HG03060 (cell line): ENCODE measurements at regions not wholly inside any gene's neighbourhood (a gene's known extent, or its start where the extent isn't known, plus 50 kb on each side); places are given as distances from the start of the nearest gene placed in this dataset.
"Not testable (repeated sequence)": the region's sequence is repeated elsewhere in the genome, so short reads cannot be mapped to it uniquely, and the experiment has no call there.

Source experiments
- ATAC-seq: cut with Tn5 transposase; IDR thresholded peaks from one replicate; pipeline ENCODE4 v1.9.1; 2021; ENCODE audit warnings: low read depth, moderate number of reproducible peaks; ENCODE audit not compliant: unreplicated experiment

DNA sequence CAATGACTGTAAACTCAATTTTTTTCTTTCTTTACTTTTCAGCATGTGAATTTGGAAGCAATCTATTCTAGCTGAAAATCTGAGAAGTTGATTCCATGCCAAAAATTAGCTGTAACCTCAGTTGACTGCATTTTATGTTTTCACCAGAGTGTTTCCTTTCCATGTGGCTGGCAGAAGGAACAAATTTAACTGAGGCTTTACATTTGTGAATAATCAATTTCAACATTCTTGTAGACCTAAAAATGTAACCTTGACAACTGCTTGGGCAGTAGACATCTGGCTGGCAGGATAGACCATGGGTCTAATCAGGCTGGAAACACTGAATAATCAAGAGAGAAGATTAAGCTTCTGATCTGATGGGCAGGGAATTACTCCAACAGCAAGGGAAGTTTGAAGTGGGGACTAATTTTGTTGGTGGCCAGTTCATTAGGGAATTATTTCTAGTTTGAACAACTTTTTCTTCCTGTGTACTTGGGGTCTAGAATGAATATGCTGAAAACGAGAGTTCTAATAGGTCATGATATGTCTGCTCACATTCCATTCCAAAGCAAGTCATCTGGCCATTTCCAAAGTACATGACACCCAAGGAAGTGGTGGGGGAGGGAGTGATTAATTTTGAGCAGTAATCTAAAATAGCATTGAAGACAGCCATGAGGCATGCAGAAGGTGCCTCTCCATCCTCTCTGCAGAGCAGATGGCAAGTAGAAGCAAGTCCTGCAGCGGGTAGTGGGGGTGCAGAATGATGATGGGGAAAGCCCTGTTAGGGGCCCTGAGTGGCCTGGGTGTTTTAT is 68.2 kb downstream of the ATP23 start:
- ATAC-seq = no peak

DNA sequence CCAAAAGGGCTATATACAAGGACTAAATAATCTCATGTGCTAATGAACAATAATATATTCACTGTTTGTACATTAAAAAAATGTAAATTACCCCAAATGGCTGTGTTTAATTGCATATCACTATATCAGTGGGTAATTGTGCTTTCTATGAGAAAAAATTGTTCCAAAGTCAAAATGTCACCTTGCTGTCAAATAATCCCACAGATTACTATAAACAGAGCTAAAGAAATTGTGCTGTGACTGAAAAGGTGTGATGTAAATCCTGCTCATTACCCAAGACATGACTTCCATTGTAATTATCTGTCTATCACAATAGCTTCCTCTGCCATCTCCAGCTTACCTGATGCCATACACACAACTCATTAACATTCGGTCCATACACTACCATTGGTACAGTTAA is 70.3 kb downstream of the ATP23 start:
- no peak for ATAC-seq

DNA sequence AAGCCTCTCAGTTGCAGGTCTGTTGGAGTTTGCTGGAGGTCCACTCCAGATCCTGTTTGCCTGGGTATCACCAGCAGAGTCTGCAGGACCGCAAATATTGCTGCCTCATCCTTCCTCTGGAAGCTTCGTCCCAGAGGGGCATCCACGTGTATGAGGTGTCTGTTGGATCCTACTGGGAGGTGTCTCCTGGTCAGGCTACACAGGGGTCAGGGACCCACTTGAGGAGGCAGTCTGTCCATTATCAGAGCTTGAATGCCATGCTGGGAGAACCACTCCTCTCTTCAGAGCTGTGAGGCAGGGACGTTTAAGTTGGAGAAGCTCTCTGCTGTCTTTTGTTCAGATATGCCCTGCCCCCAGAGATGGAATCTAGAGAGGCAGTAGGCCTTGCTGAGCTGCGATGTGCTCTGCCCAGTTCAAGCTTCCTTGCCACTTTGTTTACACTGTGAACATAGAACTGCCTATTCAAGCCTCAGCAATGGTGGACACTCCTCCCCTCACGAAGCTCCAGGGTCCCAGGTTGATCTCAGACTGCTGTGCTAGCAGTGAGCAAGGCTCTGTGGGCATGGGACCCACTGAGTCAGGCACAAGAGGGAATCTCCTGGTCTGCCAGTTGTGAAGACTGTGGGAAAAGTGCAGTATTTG is 81.1 kb downstream of the ATP23 start:
- ATAC-seq = not testable (repeated sequence)

DNA sequence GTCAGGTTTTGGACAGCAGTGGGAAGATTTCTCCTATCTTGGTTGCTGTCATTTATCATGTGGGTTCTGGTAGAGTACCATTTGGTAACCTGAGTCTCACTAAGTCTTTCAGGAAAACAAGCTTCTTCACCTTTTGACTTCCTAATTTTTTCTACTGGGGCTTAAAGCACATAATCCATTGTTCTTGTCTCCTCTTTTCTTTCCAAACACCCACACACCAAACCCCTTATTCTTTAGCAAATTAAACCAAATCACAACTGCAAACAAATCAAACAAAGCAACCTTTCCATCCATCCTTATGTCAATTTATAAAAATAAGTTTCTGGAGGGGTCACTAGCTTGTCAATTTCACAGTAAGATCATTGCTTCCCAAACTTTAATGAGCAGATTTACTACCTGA is 84.1 kb downstream of the ATP23 start:
- no peak for ATAC-seq

DNA sequence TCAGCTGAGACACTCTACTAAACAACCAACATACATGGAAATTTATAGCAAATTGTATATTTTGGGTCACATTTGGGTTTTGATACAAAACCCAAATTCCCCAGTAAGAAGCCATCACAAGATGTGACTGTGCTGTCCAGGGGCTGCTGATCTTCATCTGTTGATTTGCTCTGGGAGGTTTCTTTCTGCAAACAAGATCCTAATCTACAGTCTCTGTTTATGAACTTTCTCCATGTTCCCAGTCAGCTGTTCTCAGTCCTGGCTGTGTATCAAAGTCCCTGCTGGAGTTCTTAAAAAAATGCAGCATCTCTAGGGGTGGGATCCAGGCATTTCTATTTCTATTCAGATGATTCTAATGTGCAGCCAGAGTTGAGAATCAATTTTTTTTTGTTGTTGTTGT is 85.1 kb downstream of the ATP23 start:
- ATAC-seq = no peak

DNA sequence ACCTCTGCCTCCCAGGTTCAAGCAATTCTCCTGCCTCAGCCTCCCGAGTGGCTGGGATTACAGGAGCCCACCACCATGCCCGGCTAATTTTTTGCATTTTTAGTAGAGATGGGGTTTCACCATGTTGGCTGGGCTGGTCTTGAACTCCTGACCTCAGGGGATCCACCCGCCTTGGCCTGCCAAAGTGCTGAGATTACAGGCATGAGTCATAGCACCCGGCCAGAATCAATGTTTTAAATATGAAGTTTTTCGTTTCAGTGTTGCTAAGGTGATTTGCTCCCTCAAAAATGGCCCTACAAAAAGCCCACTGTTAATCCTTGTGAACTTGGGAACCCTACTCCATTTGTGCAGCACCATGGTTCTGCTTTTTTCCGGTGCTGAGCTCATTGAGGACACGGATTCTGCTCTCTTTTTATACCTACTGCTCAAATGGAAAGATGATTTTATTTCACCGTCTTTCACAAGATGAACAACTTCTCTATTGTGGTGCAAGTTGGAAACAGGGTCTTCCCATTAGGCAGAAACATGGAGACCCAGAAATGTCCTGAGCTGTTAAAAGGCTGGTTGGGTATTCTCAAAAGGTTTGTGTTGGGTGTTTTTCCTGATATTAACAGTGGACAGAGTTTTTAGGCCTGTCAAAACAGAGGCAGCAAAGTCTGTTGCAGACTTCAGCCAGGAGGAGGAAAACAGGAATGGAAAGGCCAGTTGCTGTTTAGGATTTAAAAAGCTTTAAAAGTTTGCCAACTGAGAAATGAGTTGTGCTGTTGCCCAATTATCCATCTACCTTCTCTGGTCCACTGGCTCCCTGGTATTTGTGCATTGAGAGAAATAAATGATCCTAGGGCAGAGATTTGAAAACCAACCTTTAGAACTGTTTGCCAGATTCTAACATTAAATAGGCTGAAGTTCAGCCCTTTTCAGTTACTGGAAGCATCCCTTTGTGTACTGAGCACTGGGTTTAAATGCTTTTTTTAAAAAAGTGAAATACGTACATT is 85.8 kb downstream of the ATP23 start:
- no peak for ATAC-seq

DNA sequence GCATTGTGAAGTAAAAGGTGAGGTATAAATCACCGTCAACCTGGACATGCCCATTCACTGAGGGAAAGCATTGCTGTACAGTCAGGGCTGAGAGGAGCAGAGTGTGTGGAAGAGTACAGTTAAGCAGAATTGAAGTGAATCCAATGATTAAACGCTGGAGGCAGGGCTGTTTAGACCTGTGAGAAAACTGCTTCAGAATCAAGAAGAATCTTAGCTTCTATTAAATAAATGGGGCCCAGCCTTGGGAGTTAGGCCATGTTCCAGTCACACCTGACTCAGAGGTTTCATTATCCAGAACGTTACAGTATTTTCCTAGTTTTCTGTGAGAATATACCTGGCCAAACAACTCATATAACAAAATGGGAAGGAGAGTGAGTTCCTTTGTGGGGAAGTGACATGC is 86.9 kb downstream of the ATP23 start:
- ATAC-seq = no peak

DNA sequence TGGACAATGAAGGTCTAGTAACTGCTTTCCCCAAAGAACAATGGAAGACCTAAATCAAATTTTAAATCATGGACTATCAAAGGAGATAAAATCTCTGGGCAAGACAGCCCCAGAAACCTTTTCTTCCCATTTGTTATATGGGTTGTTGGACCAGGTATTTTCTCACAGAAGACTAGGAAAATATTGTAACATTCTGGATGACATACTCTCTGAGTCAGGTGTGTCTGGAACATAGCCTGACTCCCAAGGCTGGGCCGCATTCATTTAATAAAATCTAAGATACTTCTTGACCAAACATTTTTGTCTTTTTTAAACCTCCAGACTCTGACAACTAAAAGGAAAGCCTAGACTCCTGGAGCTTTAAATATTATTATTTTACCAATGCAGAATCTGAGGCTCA is 87.9 kb downstream of the ATP23 start:
- no peak for ATAC-seq

DNA sequence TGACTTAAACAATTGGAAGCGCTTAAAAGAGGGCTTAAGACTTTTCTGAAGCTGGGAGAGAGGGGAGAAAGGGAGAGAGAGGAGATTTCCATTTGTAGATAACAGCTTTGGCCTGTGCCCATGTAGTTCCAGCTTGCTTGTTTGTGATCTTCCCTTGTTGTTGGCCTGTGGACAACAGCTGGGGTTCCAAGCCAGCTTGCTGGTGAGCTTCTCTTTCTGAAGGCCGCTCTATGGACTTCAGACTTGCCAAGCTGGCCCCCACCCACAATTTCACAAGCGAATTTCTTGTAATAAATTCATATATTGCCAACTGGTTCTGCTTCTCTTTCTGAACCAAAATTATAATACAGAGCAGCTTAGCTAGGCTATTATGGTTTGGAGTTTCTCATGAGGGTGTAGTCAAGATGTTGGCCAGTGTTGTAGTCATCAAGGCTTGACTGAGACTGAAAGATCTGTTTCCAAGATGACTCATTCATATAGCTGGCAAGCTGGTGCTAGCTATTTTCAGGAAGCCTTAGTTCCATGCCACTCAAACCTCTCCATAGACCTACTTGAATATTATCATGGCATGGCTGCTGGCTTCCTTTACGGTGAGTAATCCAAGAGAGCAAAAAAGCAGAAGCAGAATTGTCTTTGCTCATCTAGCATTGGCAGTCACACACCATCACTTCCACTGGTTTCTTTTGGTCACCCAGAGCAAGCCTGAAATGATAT is 89.4 kb downstream of the ATP23 start:
- ATAC-seq = no peak

DNA sequence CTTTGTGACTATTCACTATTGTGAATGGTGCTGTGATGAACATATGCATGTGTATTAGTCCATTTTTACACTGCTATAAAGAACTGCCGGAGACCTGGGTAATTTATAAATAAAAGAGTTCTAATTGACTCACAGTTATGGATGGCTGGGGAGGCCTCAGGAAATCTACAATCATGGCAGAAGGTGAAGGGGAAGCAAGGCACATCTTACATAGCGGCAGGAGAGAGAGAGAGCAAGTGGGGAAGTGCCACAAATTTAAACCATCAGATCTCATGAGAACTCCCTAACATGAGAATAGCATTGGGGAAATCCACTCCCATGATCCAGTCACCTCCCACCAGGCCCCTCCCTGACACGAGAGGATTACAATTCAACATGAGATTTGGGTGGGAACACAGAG is 90.8 kb downstream of the ATP23 start:
- no peak for ATAC-seq

DNA sequence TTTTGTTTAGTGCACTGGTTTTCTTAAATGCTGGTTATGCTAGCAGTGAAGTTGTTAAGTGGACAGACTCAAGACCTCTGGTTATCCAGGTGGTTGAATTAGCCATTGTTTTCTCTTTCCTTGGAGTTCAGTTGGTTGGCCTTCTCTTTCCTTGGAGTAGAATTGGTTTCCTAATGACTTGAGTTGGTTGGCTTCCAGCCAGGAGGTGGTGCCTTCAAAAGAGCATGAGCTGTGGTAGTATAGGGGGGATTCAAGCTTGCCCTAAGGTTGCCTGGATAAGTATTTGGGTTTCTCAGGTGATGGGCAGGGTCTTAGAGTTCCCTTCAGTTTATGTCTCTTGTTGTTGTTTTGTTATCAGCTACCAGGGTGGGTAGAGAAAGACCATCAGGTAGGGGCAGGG is 92.5 kb downstream of the ATP23 start:
- ATAC-seq = no peak

DNA sequence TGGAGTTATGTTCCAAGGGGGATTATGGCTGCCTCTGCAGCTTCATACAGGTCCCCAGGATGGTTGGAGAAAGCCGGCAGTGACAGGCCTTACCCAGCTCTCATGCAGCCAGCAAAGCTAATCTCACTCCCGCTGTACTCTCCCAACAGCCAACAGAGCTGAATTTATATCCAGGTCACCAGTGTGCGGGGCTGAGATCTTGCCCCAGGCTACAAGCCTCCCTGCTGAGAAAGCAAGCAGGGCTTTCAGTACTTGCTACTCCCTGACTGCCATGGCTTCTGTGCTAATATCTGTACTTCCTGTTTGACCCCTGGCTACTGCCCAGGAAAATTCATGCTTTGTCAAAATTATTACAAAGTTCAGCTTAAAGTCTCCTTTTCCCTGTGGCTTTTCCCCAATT is 92.9 kb downstream of the ATP23 start:
- ATAC-seq = no peak

DNA sequence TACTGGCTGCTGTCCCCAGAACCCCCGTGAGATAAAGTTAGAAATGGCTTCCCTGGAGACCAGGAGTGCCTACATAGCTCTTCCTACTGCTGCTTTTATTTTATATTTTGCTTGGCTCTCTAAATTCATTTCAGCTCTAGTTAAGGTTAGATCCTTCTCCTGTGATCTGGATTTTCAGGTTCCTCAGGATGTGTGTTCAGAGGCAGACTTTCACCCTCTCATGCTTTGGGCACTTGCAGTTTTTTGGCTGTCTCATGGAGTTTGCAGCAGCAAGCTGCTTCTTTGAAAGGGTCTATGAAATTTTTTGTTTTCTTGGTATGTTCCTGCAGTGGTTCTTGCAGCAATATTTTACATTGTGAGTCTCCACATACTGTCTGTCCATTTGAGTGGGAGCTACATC is 93.3 kb downstream of the ATP23 start:
- ATAC-seq = no peak

DNA sequence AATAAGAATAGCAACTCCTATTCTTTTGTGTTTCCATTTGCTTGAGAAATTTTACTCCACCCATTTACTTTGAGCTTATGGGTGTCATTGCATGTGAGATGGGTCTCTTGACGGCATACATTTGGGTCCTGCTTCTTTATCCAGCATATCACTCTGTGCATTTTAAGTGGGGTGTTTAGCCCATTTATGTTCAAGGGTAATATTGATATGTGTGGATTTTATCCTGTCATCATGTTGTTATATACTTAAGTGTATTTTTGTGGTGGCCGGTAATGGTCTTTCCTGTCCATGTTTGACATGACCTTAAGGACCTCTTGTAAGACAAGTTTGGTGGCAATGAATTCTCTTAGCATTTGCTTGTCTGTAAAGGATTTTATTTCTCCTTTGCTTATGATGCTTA is 100.1 kb downstream of the ATP23 start:
- no peak for ATAC-seq

DNA sequence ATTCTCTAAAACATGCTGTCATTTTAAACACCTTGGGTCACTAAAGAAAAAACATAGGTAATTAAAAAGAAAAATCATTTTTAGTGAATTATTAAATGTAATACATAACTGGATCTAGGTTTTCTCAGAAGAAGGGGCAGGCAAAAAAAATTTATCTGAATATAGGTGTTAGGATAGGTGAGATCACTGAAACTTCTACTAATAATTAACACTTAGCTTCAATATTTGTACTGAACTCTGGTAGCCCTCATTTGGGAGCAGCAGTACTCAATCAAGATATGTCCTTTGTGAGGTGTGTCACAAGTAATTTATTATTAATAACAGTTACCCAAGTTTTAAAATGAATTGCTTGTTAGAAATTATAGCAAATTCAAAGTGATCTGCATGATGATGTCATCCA is 103.6 kb downstream of the ATP23 start:
- ATAC-seq = no peak

DNA sequence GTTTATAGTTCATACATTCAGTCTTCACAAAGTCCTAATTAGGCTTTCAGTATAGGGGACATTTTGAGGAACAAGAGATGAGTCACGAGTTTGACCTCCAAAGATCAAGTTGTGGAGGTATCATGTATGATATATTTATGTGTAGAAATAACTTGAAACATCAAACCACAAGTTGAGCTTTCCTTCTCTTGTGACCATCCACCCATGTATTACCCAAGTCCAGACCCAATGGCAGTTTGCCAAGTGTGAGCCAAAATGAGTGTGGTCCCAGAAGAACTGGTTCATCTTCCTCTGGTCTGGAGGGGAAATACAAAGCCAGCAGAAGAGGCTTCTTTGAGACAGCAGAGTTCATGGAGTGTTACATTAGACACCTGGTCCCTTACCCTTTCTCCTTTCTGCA is 104.9 kb downstream of the ATP23 start:
- no peak for ATAC-seq

DNA sequence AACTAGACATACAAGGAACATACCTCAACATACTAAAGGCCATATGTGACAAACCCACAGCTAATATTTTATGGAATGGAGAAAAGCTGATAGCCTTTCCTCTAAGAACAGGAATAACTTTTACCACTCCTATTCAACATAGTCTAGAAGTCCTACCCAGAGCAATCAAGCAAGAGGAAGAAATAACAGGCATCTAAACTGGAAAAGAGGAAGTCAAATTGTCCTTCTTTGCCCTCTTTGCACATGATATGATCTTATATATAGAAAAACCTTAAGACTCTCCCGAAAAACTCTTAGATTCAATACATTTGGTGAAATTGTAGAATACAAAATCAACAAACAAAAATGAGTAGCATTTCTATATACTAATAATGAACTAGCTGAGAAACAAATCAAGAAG is 110.0 kb downstream of the ATP23 start:
- ATAC-seq = no peak

DNA sequence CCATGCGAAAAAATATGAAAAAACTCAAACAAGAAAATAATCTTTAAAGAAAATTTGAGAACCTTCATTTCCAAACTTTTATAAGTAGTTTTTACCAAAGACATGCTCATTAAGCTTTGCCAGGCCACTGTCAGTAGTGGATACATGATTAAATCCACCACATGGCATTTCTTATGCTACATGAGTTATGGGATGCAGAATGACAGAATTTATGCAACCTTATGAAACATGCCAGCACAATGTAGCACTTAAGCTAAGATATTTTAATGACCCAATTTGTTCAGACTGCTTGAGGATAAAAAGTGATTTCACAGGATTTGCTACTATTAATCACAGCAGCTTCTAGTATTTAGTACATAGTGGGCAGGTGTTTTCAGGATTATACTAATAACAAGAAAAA is 123.3 kb downstream of the ATP23 start:
- no peak for ATAC-seq

DNA sequence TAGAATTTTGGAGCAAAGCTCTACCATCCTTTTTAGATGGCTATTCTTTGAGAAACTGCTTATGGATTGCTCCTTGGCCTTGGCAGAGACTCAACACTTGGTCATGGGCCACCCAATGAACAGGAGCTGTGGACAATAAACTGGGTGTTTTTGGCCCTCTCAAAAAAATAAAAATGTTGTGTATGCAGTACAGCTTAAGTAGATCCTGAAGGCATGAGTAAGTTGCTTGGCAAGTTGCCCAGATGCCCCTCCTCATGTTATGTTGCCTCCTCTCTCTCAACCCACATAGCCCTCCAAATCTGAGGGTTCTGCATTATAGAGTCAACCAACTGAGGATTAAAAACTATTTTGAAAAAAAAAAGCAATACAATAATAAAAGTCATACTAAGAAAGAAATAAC is 124.9 kb downstream of the ATP23 start:
- no peak for ATAC-seq

DNA sequence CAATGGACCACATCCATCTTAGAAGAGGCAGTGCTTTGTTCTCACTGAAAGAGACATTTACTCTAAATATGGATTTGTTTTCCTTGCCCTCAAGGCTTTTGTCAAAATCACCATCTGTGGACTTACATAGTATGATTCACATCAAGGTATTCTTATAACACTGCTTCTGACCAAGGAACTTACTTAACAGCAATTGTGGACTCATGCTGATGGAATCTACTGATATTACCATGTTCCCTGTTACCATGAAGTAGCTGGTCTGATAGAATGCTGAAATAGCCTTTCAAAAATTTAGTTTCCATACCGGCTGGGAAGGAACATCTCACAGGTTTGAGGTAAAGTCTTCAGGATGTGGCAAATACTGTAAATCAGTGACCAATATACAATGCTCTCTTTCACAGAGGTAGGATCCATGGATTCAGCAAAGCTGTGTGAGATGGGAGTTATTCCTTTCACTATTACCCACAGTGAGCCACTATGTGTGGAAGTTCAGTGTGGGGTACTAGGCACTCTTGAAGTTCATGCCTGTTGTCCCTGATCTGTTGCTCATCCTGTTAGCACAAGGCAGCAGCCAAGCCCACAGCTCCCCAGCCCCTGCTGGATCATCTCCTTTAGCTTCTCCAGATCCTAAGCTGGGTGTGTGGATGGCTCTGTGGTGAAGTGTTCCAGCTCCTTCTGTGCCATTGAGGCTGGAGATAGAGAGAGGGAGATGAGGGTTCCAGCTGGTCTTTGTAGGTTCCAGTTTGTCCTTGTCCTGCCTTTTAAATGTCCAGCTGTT is 126.4 kb downstream of the ATP23 start:
- no peak for ATAC-seq
